NCI-H748 treated with DMSO at 0.1 percent for 48 hours (cell line): ENCODE measurements at regions not wholly inside any gene's neighbourhood (a gene's known extent, or its start where the extent isn't known, plus 50 kb on each side); places are given as distances from the start of the nearest gene placed in this dataset.
"Not testable (repeated sequence)": the region's sequence is repeated elsewhere in the genome, so short reads cannot be mapped to it uniquely, and the experiment has no call there.

Experiments used
- DNase-seq: peaks from one replicate; lab custom pipeline; 2025; lab: John Stamatoyannopoulos, UW

- DNase-seq: no peak
These were observed 855.1 kb upstream of the CTNND2 start for GRCh38 chr5:12759377-12759776.

GRCh38 chr5:12757035-12757434, 852.8 kb upstream of the CTNND2 start:
- DNase-seq: no peak

- no peak for DNase-seq
These were observed 841.3 kb upstream of the CTNND2 start for GRCh38 chr5:12745537-12745936.

GRCh38 chr5:12743582-12743981, 839.3 kb upstream of the CTNND2 start:
- DNase-seq: no peak

- DNase-seq: no peak
These were observed 826.1 kb upstream of the CTNND2 start for GRCh38 chr5:12730354-12730753.

- DNase-seq: no peak
These were observed 812.4 kb upstream of the CTNND2 start for GRCh38 chr5:12716664-12717063.

- no peak for DNase-seq
These were observed 803.3 kb upstream of the CTNND2 start for GRCh38 chr5:12707560-12707959.

GRCh38 chr5:12704955-12705354, 800.7 kb upstream of the CTNND2 start:
- no peak for DNase-seq

- no peak for DNase-seq
These were observed 799.0 kb upstream of the CTNND2 start for GRCh38 chr5:12703254-12703653.

GRCh38 chr5:12695651-12696050, 791.4 kb upstream of the CTNND2 start:
- DNase-seq: no peak

- no peak for DNase-seq
These were observed 787.1 kb upstream of the CTNND2 start for GRCh38 chr5:12691330-12691729.

- no peak for DNase-seq
These were observed 786.1 kb upstream of the CTNND2 start for GRCh38 chr5:12690361-12690760.

GRCh38 chr5:12683249-12683648, 779.0 kb upstream of the CTNND2 start:
- no peak for DNase-seq

GRCh38 chr5:12679731-12680130, 775.5 kb upstream of the CTNND2 start:
- no peak for DNase-seq

- no peak for DNase-seq
These were observed 771.7 kb upstream of the CTNND2 start for GRCh38 chr5:12675959-12676358.

- DNase-seq: no peak
These were observed 767.9 kb upstream of the CTNND2 start for GRCh38 chr5:12672141-12672540.

GRCh38 chr5:12669326-12669725, 765.1 kb upstream of the CTNND2 start:
- DNase-seq: no peak

- DNase-seq: no peak
These were observed 764.3 kb upstream of the CTNND2 start for GRCh38 chr5:12668564-12668963.

- DNase-seq: not testable (repeated sequence)
These were observed 763.6 kb upstream of the CTNND2 start for GRCh38 chr5:12667818-12668217.

- DNase-seq: not testable (repeated sequence)
These were observed 761.5 kb upstream of the CTNND2 start for GRCh38 chr5:12665772-12666171.

- no peak for DNase-seq
These were observed 758.5 kb upstream of the CTNND2 start for GRCh38 chr5:12662545-12663314.

- no peak for DNase-seq
These were observed 757.5 kb upstream of the CTNND2 start for GRCh38 chr5:12661617-12662370.
